NOMO-1 treated with DMSO at 0.1 percent for 48 hours (cell line): ENCODE measurements at regions not wholly inside any gene's neighbourhood (a gene's known extent, or its start where the extent isn't known, plus 50 kb on each side); places are given as distances from the start of the nearest gene placed in this dataset.

Experiments
- DNase-seq: peaks from one replicate; lab custom pipeline; 2025; ENCODE audit not compliant: unreplicated experiment; lab: John Stamatoyannopoulos, UW

DNA sequence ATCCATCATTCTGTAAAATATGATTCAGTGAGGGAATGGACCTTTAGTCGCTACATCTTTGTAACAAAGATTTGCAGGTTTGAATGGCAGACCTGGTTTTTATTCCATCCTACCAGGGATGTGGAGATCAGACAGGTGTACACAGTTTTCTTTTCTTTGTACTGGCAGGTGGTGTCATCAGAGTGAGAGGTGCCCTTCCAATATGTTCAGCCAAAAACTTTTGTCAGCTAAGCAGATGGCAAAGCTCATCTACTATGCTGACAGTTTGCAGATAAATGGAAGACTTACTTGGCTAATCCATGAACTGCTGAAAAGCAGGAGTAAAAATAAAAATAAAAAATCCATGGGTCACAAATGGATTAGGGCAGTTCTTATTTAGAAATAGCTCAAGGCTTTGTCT is 185.5 kb upstream of the DOK6 start:
- DNase-seq: no peak

DNA sequence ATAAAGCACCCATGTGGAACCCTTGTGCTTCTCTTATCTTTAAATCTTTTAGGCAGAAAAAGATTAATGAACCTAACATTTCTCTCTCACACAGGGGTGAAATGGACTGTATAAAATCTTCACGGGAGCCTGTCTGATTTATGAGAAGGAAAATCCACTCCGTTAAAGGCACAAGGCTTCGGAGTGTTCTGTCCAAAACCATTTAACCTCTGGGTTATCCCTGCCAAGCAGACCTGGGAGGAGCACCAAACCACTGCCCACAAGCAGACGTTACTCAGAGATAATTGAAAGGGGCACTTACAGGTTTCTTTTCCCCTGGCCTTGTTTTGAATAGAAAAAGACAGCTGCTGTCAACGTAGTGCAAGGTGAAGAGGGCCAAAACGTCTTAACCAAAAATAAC is 184.4 kb upstream of the DOK6 start:
- DNase-seq: no peak

DNA sequence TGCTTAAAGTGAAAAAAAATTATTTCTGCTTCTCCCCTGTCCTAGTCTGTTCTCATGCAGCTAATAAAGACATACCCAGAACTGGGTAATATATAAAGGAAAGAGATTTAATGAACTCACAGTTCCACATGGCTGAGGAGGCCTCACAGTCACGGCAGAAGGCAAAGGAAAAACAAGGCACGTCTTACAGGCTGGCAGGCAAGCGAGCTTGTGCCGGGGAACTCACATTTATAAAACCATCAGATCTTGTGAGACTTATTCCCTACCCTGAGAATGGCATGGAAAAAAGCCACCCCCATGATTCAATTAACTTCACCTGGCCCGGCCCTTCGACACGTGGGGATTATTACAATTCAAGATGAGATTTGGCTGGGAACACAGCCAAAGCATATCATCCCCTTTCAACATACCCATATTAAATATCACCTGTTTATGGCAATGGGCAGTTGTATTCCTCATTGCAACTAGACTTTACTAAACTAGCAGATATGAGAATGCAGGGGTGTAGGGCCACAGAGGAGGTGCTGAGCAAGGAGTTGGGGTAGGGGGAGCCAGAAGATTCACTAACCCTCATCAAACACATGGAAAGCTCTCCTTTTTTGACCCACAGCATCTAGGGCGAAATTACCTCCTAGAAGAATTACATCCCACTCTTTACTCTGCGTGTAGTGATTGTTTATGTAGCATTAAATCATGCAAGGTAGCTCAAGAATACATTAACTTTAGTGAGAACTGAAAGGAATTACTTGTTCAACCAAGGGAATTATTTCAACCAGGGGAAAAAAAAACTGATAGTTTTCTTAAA is 183.3 kb upstream of the DOK6 start:
- DNase-seq: no peak

DNA sequence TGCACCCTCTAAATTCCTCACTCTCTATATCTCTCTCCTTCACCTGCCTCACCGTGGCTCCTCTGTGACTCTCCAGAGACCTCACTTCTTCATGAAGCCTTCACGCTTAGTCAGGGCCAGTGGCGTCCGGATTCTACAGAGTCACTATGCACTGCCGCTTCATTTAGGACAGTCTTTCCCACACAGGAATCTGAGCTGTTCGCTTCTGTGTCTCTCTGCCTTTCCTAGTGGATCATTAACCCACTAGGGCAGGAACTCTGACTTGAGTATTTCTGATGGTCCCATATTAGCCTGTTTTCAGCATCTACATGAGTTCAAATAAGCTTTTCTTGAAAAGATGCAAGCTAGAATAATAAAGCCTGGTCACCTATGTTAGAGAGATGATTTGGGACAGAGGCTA is 180.2 kb upstream of the DOK6 start:
- no peak for DNase-seq

DNA sequence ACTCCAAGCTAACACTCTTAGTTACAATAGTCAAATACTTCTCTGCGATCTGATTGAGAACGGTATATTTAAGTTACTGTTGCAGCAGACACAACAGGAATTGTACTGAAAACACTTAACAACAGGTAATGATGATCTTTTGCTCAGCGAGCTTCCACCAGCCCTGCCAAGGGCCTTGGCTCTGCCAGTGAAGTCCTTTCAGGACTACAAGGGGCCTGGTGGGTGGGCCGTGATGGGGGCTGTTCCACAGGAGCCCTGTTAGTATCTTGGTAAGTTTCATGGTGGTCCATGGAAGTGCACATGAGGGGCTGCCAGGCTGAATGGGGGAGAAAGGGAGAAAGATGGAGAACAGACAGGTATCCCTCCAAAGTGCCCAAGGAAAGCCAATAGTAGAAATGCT is 178.6 kb upstream of the DOK6 start:
- DNase-seq: no peak

DNA sequence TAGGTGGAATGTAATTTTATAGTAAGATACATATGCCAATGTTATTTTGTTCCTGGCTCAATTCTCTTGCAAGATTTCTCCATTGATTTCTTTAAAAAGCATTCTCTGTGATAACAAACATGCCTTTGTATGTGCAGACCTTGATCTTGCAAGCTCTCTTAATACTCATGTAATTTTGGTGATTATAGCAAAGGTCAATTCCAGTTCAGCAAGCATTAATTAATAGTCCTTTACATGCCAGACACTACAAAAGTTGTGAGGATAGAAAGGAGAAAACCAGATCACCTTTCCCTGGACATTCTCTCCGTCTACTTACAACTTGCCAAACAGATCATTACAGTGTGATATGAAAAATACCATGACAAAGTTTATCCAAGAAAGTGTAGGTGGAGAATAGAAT is 173.7 kb upstream of the DOK6 start:
- DNase-seq: no peak

DNA sequence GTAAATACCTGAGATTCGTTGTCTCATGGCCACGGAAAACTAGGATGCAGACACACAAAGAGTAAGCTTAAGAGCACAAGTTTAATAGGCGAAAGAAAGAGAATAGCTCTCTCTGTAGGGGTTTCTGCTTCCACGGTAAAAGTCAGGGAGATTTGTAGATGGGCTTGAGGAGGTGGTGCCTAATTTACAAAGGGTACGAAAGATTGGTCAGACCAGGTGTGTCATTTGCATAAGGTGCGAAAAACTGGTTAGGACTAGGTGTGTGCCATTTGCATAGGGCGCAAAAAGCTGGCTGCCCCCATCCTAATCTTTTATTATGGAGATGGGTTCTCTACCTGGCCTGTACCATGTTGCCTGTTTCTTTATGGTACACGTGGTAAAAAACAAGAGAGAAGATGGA is 170.5 kb upstream of the DOK6 start:
- DNase-seq: no peak

DNA sequence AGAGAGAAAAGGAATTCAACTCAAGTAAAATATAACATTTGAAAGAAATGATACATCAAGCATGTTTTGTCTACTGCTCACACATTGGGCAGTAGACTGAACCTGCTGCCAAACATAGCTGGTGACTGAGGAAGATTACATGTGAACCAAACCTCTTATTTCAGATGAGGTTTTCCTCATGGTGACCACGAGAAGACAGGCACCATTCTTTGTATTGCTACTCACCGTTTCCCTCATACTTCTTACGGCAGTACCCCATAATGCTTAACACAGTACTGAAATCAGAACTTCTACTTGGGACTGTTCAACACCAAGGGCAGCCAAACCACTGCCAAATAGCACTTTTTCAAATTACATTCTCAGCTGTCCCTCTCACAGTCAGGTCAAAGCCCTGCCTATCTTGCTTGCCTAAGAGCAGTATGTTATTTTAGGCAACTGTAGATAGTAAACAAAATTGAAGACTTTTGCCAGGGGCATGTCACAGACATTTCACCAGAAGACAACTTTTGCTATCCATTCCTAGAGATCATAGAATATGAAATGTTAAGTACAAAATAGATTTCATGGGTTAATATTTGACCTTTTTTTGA is 167.1 kb upstream of the DOK6 start:
- no peak for DNase-seq

DNA sequence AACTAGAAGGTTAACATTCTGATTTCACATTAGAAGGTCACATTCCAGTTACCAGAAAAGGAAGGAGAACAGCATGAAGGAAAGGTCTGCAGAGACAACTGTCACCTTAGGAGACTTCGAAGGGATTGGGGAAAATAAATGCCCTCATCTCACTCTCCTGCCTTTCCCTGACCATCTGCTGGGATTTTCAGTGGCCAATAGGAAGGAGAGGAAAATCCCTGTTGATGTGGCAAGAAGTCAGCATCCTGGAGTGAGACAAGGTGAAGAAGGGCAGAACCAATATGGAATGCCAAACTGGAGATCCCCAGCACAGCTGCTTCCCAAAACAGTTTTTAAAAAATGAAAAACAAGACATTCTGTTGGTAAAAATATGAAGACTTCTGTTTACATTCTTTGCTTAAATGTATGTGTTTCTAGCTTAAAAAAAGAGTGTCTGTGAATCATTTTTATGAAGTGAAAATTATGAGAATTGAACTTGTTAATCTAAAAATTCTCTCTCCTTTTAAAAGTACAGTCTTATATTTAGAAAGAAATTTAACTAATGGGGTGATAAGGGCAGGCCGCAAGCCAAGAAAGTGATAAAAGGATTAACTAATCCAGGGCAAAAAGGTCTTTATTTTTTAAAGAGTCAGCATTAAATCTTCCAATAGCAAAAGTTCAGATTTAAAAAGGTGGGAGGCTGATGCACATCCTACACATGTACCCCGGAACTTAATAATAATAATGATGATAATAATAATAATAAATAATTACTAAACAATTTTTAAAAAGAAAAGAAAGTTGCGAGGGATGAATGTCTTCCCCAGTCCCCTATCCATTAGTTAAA is 160.6 kb upstream of the DOK6 start:
- DNase-seq: no peak

DNA sequence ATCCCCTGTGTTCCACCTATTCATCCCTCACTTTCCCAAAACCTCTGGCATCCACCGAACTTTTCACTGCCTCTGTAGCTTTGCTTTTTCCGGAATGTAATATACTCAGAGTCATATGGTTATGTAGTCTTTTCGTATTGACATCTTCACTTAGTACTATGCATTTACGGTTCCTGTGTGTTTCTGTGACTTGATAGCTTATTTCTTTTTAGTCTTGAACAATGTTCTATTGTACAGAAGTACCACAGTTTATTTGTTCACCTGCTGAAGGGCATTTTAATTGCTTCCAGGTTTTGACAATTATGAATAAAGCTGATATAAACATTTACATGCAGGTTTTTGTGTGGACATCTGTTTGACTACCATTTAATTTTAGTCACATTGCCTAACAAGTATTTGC is 154.7 kb upstream of the DOK6 start:
- no peak for DNase-seq

DNA sequence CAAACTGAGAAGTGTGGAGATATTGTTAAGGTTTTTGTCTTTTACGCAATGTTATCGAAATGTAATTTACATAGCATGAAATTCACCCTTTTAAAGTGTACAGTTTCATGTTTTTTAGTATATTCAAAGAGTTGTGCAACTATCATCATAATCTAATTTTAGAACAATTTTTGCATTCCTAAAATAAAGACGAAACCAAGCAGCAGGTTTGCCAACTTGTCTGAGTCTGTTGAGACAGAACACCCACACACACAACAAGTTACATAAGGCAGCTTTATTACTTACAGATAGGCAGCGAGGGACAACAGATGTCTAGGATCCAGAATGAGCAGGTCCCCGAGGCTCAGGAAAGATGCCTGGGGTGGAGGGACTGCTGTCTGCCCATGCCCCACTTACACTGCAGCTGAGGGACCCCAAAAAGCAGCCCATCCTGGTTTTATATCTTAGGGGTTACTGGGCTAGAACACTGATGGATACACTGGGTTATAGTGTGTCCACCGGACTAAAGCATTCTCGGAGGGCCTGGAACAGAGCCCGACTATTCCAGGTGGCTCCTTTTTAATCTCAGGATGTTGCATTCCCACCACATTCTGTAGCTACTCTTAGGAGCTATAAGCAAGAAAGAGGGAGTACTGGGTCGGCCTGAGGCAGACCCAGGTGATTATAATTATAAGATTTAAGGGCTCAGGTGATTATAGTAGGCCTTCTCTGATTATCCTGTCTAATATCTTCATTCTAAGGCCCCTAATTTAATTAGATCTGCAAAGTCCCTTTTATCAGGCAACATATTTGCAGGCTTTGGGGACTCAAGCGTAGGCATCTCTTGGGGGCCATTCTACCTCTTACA is 150.2 kb upstream of the DOK6 start:
- no peak for DNase-seq

DNA sequence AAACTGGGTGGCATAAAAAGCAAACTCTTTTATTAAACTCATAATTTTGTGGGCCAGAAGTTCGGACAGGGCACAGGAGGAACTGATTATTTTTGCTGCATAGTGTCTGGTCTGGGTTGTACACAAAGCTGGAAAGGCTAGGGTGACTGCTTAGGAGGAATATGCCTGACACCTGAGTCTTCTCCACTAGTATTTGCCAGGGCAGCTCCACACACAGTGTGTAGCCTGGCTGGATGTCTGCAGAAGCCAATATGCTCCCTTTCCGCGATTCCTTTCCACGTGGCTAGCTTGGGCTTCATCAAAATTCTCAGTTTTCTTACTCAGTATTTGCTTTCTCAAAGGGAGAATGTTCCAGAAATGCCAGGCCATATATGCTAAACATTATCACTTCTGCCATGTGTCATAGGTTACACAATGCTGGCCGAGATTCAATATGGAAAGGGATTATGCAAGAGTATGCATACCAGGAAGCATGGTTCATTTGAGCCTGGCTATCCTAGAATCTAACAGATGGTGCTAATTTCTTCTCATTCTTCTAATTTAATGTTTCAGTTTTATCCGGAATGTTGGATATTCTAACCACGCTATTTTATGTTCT is 142.7 kb upstream of the DOK6 start:
- no peak for DNase-seq

DNA sequence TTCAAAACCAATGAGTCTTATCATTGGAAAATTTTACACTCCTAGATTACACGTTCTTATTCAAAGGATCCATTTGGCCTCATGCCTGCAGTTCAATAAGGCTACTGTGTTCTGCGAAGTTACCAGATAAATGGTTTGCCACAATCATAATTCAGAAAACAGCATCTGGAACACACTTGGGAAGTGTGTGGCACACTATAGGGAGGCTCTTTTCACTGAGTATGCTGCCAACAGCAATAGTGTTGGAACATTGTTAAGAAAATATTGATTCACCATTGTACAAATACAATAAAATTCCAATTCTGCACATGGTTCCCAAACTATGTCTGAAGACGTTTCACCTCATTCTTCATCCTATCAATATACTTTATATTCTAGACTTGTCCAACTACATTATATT is 141.4 kb upstream of the DOK6 start:
- DNase-seq: no peak

DNA sequence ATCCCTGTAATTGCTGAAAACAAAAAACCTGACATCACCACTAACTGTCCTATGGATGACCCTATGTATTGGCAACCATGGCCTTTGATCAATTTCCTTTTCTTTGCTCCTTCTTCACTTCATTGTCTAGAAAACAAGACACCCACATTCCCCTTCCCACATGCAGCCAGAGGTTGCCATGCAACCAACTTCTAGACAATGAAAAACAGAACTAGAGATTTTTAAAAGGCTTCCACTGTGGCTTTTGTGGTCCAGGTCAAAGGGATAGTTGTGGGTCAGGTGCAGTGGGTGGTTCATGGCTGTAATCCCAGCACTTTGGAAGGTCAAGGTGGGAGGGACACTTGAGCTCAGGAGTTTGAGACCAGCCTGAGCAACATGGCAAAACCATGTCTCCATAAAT is 139.3 kb upstream of the DOK6 start:
- no peak for DNase-seq

DNA sequence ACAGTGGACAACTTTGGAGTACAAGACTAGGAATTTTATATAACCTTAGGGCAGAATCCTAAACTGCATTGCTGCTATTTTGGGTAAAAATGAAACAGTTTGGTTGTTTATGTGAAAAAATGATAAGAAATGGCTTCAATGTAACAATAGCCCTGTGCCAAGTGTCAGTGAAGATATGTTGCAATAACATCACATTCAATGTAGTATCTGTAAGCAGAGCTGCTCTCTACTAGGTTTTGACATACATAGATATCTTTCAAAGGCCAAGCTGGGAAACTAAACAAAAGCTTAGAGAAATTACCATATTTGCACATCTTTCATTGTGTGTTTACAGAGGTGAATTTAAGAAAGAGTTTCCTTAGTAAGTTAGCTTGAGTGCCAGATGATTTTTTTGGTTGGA is 135.0 kb upstream of the DOK6 start:
- no peak for DNase-seq

DNA sequence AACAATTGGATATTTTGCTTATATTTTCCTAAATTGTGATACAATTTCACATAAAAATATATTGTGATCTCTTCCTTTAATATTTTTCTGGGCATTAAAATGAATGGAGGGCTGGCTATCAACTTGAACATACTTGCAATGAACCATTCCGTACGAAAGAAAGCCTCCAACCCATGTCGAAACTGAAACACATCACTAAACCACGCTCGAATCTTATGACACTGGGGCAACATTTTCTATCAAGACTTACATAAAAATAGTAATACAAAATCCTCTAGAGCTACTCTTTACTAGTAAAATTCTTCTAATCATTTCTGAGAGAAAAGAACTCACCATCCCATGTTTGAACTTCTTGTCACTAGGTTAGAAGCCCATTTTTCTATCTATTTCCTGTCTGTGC is 132.8 kb upstream of the DOK6 start:
- no peak for DNase-seq

DNA sequence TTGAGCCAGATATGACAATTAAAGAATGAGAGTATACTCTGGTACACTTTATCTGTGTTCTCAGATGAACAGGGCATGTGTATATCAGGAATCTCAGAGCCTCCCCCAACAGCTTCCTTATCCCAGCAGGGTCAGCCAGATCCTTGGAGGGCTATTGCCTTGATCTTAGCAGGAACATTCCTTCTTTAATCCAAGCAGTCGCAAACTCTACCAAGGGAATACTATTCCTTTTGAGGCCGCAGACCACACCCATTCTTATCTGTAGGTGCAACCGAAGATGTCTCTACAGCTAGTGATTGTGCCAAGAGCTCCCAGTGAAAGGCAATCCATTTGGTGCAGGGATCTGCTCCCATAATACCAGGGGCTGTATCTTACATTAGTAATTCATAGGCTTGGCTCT is 118.3 kb upstream of the DOK6 start:
- no peak for DNase-seq

DNA sequence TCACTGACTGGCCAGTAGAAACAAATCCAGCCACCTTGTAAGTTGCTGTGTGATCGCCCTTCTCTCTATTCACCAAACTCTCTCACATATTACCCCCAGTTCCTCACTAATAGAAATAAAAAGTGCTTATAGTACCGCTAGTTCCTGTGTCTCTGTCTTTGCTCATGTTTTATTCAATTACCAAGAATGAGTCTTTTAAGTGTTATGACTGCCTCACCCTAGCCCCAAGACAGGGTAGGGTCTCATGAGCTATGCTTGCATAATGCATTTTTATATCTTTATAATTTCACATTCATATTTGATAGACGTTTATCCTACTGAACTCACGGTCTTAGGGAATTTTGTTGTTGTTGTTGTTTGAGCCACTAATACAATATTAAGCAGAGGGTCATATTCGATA is 109.6 kb upstream of the DOK6 start:
- no peak for DNase-seq

DNA sequence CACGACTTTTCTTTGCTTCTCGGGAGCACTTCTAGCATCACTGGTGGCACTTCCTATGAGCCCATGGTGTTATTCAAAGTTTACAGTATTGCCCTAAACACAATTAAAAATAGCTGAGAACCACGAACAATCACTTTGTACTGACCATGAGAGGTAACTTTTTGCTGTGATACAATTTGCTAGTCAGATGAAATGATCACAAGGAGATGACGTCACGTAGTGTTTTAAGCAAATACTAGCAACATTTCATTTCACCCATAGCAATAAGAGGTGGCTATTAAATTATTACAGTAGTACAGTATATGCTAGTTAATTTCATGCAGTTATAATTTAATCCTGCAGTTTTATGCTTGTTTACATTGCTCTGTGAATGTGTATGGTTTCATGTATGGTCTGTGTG is 108.9 kb upstream of the DOK6 start:
- DNase-seq: no peak

DNA sequence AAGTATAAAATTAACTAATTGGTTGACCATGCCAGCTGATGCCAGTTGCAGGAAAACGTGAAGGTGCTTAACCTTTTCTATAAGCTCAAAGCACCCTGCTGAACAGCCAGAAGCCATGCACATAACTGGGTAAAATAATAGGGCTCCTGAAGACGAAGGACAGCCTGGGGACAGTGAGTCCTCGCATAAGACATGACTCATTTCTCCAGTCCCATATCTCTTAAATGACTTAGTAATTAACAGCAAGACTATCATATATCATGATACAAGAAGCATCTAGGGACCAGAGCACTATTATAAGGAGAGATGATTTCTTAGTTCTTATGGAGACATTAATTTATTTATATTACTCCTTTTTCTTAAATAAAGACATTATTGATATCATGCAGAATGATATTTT is 100.5 kb upstream of the DOK6 start:
- no peak for DNase-seq

DNA sequence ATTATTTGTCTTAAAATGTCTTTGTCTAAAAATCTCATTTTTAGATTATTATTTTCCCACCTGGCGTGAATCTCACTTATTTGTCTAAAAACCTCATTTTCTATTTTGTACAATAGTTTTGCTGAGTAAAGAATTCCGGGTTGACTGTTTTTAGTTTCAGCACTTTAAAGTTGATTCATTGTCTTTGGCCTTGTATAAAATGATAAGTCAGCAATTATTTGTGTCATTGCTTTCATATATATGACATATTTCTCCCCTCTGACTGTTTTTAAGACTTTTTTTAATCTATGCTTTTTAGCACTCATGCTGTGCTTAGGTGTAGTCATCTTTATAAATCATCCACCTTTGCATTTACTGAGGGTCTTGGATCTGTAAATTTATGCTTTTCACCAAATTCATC is 92.1 kb upstream of the DOK6 start:
- DNase-seq: no peak
